ENCODE measurements at regions not wholly inside any gene's neighbourhood (a gene's known extent, or its start where the extent isn't known, plus 50 kb on each side); places are given as distances from the start of the nearest gene placed in this dataset.

DNA sequence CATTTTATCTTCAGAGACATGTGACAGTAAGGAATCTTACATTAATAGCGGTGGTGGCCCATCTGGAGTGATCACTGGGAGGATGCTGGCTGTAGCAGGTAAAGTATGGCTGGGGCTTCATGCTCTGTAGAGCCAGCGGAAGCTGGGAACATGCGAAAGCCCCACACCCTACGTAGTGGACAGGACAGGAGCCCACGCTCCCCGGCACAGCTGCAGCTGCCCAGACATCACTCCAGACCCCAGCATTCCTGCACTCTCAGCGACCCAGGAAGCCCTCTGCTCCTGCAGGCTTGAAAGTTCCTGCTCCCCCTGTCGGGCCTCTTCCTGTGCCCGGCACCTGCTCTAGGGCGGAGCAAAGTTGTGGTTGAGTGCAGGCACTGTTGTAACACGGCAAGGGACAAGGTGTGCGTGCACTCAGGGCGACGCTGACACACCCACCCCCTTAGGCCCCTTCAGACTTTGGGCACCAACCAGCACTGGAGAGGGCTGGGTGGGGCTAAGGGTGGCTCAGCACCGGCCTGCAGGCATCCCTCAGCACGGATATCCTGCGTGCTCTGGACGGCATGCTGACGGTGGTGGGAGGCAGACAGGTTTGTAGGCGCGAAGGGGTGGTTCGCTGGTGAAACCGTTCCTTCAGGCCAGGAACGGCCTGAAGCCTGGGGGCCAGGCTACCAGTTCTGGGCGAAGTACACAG lies 568.3 kb downstream of the FSCB start:
- Histone ChIP-seq H3K27me3 (no peaks in the 10 kb centered on the region), H3K4me3 (no peak overlapping the region)

DNA sequence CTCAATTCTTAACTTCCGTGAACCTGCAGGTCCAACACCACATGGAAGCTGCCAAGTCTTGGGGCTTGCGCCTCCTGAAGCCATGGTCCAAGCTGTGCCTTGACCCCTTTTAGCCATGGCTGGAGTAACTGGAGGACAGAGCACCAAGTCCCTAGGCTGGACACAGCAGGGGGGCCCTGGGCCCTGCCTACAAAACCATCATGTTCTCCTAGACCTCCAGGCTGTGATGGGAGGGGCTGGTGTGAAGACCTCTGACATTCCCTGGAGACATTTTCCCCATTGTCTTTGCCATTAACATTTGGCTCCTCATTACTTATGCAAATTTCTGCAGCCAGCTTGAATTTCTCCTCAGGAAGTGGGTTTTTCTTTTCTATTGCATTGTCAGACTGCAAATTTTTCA lies 570.1 kb downstream of the FSCB start:
- no peak for DNase-seq (ENCODE audit: low spot score in 2 of 2)
- Histone ChIP-seq H3K27ac (no peak overlapping the region), H3K36me3 (no peaks in the 10 kb centered on the region), H3K4me1 (no peaks in the 10 kb centered on the region), H3K9me3 (peaks cover 0 to 5% (median 0%) of the 10 kb centered on the region in 4 donors), H3K4me3 (no peak overlapping the region), H3K27me3 (no peaks in the 10 kb centered on the region)
- 94 to 100% methylated on average over 2 of the region's 2 CpGs for WGBS, 2 donors
- no peak for TF ChIP-seq EP300 (IDR thresholded peaks at IDR 0.05)
- TF ChIP-seq, protein P1, sequence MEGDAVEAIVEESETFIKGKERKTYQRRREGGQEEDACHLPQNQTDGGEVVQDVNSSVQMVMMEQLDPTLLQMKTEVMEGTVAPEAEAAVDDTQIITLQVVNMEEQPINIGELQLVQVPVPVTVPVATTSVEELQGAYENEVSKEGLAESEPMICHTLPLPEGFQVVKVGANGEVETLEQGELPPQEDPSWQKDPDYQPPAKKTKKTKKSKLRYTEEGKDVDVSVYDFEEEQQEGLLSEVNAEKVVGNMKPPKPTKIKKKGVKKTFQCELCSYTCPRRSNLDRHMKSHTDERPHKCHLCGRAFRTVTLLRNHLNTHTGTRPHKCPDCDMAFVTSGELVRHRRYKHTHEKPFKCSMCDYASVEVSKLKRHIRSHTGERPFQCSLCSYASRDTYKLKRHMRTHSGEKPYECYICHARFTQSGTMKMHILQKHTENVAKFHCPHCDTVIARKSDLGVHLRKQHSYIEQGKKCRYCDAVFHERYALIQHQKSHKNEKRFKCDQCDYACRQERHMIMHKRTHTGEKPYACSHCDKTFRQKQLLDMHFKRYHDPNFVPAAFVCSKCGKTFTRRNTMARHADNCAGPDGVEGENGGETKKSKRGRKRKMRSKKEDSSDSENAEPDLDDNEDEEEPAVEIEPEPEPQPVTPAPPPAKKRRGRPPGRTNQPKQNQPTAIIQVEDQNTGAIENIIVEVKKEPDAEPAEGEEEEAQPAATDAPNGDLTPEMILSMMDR (IDR thresholded peaks at IDR 0.05): no peak
- TF ChIP-seq POLR2A (IDR thresholded peaks at IDR 0.05): no peak

More for the DNA sequence above, 568.3 kb downstream of the FSCB start:
- DNase-seq (ENCODE audit: low spot score in 2 of 2): no peak
- no peaks in the 10 kb centered on the region for H3K4me1 ChIP-seq
- H3K27ac ChIP-seq: no peak overlapping the region
- TF ChIP-seq, protein P1 (IDR thresholded peaks at IDR 0.05): no peak
- TF ChIP-seq EP300 (IDR thresholded peaks at IDR 0.05) (no peak), POLR2A (IDR thresholded peaks at IDR 0.05) (no peak)
- 93% methylated on average over 17 to 25 of the region's 25 CpGs for WGBS, 2 donors
- H3K9me3 ChIP-seq: peaks cover 0 to 5% (median 0%) of the 10 kb centered on the region in 4 donors
- no peaks in the 10 kb centered on the region for H3K36me3 ChIP-seq

DNA sequence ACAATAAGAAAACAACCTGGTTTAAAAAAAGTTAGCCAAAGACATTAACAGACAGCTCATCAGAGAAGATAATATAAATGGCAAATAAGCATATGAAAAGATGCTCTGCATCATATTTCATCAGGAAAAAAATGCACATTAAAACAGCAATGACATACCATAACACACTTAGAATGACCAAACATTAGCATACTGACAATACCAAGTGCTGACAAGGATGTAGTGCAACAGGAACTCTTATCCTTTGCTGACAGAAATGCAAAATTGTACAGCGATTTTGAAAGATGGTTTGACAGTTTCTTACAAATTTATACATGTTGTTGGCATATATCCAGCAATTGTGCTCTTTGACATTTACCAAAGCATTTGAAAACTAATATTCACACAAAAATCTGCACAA lies 573.0 kb downstream of the FSCB start:
- Histone ChIP-seq H3K27ac (no peak overlapping the region), H3K36me3 (no peaks in the 10 kb centered on the region), H3K27me3 (no peaks in the 10 kb centered on the region), H3K4me3 (no peak overlapping the region), H3K9me3 (peaks cover 0 to 5% (median 0%) of the 10 kb centered on the region in 4 donors), H3K4me1 (no peaks in the 10 kb centered on the region)
- no peak for DNase-seq (ENCODE audit: low spot score in 2 of 2)
- WGBS, 2 donors: 75 to 83% methylated on average over 1 of the region's 1 CpG
- TF ChIP-seq, protein P1 (IDR thresholded peaks at IDR 0.05): no peak
- TF ChIP-seq POLR2A (IDR thresholded peaks at IDR 0.05) (no peak), EP300 (IDR thresholded peaks at IDR 0.05) (no peak)

DNA sequence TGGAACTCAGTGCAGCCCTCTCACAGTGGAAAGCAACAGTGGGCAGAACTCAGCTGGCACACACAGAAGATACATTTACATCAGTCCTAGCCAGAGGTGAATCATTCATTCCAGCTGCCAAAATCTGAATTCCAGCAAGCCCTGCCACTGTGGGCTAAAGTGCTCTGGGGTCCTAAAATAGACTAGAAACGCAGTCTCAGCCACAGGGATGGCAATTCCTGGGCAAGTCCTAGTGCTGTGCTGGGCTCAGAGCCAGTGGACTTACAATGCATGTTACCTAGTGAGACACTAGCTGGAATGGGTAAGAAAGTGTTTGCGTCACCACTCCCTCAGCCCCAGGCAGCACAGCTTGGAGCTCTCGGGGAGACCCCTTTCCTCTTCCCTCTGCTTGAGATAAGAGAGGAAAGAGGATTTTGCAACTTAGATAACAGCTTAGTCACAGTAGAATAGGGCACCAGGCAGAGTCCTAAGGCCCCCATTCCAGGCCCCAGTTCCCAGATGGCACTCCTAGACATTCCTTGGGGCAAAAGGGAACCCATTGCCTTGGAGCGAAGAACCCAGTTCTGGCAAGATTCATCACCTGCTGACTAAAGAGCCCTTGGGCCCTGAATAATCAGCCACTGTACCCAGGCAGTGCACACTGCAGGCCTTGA lies 592.9 kb downstream of the FSCB start:
- DNase-seq (ENCODE audit: low spot score in 2 of 2): no peak
- TF ChIP-seq, protein P1 (IDR thresholded peaks at IDR 0.05): no peak
- Histone ChIP-seq H3K9me3 (peaks cover 0 to 3% (median 0%) of the 10 kb centered on the region in 4 donors), H3K4me3 (no peak overlapping the region), H3K27me3 (no peaks in the 10 kb centered on the region), H3K36me3 (no peaks in the 10 kb centered on the region), H3K27ac (no peak overlapping the region), H3K4me1 (no peaks in the 10 kb centered on the region)
- WGBS, 2 donors: 82 to 95% methylated on average over 2 to 4 of the region's 4 CpGs

DNA sequence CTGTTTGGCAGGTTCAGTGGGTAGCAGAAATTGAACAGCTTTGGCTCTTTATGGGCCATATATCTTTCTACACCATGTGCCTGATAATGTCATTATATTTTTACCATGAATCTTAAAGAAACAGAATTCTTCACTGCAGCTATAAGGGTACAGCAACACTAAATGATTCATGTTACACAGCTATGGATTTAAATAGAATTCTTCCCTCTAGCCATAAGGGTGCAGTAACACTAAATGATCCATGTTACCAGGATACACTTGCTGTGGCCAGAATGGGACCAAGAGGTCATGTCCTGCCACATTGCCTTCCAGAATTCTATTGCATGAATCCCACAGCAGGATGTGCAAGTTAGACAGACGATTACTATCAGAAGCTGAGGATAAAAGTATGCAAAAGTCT lies 603.9 kb downstream of the FSCB start:
- TF ChIP-seq EP300 (IDR thresholded peaks at IDR 0.05): no peak
- TF ChIP-seq, protein P1 (IDR thresholded peaks at IDR 0.05): no peak
- TF ChIP-seq POLR2A (IDR thresholded peaks at IDR 0.05): no peak
- no peak for DNase-seq (ENCODE audit: low spot score in 2 of 2)
- no peak overlapping the region for H3K27ac ChIP-seq
- no peaks in the 10 kb centered on the region for H3K36me3 ChIP-seq
- H3K27me3 ChIP-seq: no peaks in the 10 kb centered on the region
- H3K4me3 ChIP-seq: no peak overlapping the region
- no peaks in the 10 kb centered on the region for H3K9me3 ChIP-seq
- WGBS, 2 donors: 46 to 68% methylated on average over 1 of the region's 1 CpG
- peaks cover 0 to 6% (median 0%) of the 10 kb centered on the region in 4 donors for H3K4me1 ChIP-seq
